Motor neuron (in vitro differentiated cells): ENCODE measurements at regions not wholly inside any gene's neighbourhood (a gene's known extent, or its start where the extent isn't known, plus 50 kb on each side); places are given as distances from the start of the nearest gene placed in this dataset.
A peak's percentile ranks its signal among the peaks of the same experiment; 100 is the strongest.

Experiments used
- ATAC-seq, 8 experiments: fragments of 200-7000 bp; cut with Tn5 transposase; replicated peaks in 6 of 8; 2 replicates each; pipeline ENCODE4 v1.8.0; 2021; ENCODE audit warnings: mild to moderate bottlenecking in 8 of 8, moderate library complexity in 8 of 8
- H3K27ac ChIP-seq, 2 donors: fragments of 250-450 bp; sonication (Bioruptor Pico); 2 replicates each; pipeline ENCODE4 v1.9.0; 2021; ENCODE audit warnings: antibody characterized with exemption in 2 of 2, mild to moderate bottlenecking in 2 of 2, moderate library complexity in 1 of 2
- H3K4me1 ChIP-seq, 2 donors: fragments of 250-450 bp; sonication (Bioruptor Pico); replicated peaks in 1 of 2; 2 replicates each; pipeline ENCODE4 v1.6.1; 2021; ENCODE audit warnings: antibody characterized with exemption in 2 of 2, mild to moderate bottlenecking in 2 of 2, moderate library complexity in 1 of 2
- H3K4me3 ChIP-seq, 5 donors: fragments of 250-450 bp; sonication (Bioruptor Pico); 2 replicates each; pipeline ENCODE4 v1.9.0; 2021; ENCODE audit warnings: antibody characterized with exemption in 5 of 5, mild to moderate bottlenecking in 5 of 5, moderate library complexity in 4 of 5
- WGBS, 10 experiments: fragments of 450-650 bp; shearing (Covaris generic); methylation state at CpG; one replicate each; pipeline ENCODE4 v1.0.0; 2022; 5-methylcytosine and 5-hydroxymethylcytosine counted together
- in situ Hi-C, 9 experiments: fragments of 400-800 bp; cut with MboI; loops; one replicate each; pipeline ENCODE4 v1.15.0; 2021; ENCODE audit warnings: low sequenced_read_pairs in 9 of 9, low pct_unique_long_range_greater_than_20kb in 2 of 9; ENCODE audit not compliant: unreplicated experiment in 9 of 9

- peaks cover 6 to 32% of the 10 kb centered on the region in 2 donors for H3K4me1 ChIP-seq
- WGBS, 10 experiments = 51 to 98% (median 69%) methylated on average over 1 to 4 of the region's 4 CpGs
- in situ Hi-C loops = no loop called here
- H3K4me3 ChIP-seq = no peak overlapping the region
- H3K27ac ChIP-seq = no peak overlapping the region
- no peak for ATAC-seq
Observed at GRCh38 chr10:4219901-4220300, 434.9 kb upstream of the KLF6 start.

DNA sequence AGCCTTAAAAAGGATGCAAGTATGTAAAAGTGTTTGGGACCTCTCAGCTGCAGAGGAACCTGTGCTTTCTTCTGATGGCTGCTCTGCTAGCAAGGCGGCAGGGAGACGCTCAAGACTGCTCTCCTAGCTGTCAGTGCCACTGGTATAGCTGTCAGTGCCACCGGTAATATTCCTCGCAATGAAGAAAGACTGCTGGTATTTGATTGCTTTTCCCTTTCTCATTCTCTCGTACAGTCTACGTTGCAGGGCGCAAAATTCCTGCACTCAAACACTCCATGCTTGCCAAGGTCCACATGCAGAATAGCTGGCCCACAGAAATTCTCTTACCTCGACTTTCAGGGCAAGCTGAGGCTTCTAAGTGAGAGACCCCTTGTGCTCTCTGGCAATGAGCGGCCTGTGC lies 432.6 kb upstream of the KLF6 start:
- H3K27ac ChIP-seq = no peak overlapping the region
- in situ Hi-C loops = no loop called here
- H3K4me1 ChIP-seq = peaks cover 10 to 40% of the 10 kb centered on the region in 2 donors
- 60 to 100% (median 82%) methylated on average over 1 to 8 of the region's 9 CpGs; no CpG with 5 or more reads in 1 of the 10 experiments for WGBS, 10 experiments
- H3K4me3 ChIP-seq = no peak overlapping the region
- no peak for ATAC-seq

DNA sequence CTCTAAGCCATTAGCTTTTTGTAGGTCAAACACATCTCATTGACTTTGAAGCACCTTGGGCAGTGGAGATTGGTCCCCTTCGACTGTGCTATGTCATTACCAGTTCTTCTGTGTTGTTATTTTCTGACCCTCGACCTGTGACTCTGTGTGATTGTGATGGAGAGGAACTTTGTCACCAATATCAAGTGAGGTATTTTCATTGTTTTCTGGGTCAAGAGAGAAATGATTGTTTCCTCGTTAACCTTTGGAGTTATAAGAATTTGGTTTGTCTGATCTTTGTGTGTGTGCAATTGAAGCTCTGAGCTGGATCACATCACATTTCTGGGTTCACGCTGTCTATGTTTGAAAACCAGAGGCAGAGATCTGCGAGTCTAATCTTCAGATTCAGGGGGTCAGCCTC lies 432.2 kb upstream of the KLF6 start:
- 10 to 100% (median 94%) methylated on average over 1 to 4 of the region's 5 CpGs; no CpG with 5 or more reads in 1 of the 10 experiments for WGBS, 10 experiments
- no peak overlapping the region for H3K27ac ChIP-seq
- H3K4me1 ChIP-seq = peaks cover 10 to 40% of the 10 kb centered on the region in 2 donors
- peak in 1 of 8 experiments; percentile 43 for ATAC-seq
- in situ Hi-C loops = no loop called here
- H3K4me3 ChIP-seq = no peak overlapping the region

DNA sequence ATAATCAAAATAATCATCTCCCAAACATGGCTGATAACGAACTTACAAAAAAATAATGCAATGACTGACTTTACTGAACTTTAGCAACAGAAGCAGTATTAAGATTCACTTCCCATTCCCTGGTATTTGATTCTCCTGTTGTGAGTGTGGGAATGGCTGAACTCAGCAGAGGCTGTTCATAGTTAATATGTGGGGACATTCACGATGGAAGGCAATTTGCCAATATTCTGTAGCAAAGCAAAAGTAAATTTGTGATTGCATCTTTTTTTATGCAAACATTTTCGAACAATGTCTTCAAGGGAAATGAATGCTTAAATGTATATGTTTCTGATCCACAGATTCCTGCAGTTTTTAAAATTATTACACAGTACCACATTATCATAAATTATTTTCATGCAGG lies 431.7 kb upstream of the KLF6 start:
- Histone ChIP-seq H3K4me1 (peaks cover 10 to 40% of the 10 kb centered on the region in 2 donors), H3K27ac (no peak overlapping the region), H3K4me3 (no peak overlapping the region)
- in situ Hi-C loops = no loop called here
- ATAC-seq = no peak
- WGBS, 10 experiments = 14 to 91% (median 65%) methylated on average over 1 to 3 of the region's 3 CpGs; no CpG with 5 or more reads in 2 of the 10 experiments

- Histone ChIP-seq H3K4me1 (peaks cover 10 to 40% of the 10 kb centered on the region in 2 donors), H3K4me3 (no peak overlapping the region), H3K27ac (no peak overlapping the region)
- in situ Hi-C loops = no loop called here
- 26 to 100% (median 83%) methylated on average over 1 to 4 of the region's 4 CpGs for WGBS, 10 experiments
- peak in 3 of 8 experiments; percentile 24 to 44 (median 27) for ATAC-seq
Observed at GRCh38 chr10:4215963-4216575, 431.1 kb upstream of the KLF6 start.

- in situ Hi-C loops = no loop called here
- H3K4me3 ChIP-seq = no peak overlapping the region
- peaks cover 10 to 40% of the 10 kb centered on the region in 2 donors for H3K4me1 ChIP-seq
- no peak overlapping the region for H3K27ac ChIP-seq
- WGBS, 10 experiments = 0 to 89% (median 67%) methylated on average over 2 to 4 of the region's 4 CpGs; no CpG with 5 or more reads in 3 of the 10 experiments
- peak in 3 of 8 experiments; percentile 23 to 58 (median 39) for ATAC-seq
Observed at GRCh38 chr10:4215485-4215884, 430.5 kb upstream of the KLF6 start.

GRCh38 chr10:4214908-4215307 lies 429.9 kb upstream of the KLF6 start:
- Histone ChIP-seq H3K4me1 (peaks cover 10 to 40% of the 10 kb centered on the region in 2 donors), H3K27ac (peak overlapping the region in 1 of 2 donors; percentile 33), H3K4me3 (no peak overlapping the region)
- in situ Hi-C loops = no loop called here
- ATAC-seq = peak in 7 of 8 experiments; percentile 11 to 83 (median 44)
- WGBS, 10 experiments = 0 to 86% (median 31%) methylated on average over 1 of the region's 1 CpG; no CpG with 5 or more reads in 2 of the 10 experiments

GRCh38 chr10:4213441-4213840 lies 428.4 kb upstream of the KLF6 start:
- no peak overlapping the region for H3K27ac ChIP-seq
- H3K4me3 ChIP-seq = no peak overlapping the region
- peaks cover 10 to 40% of the 10 kb centered on the region in 2 donors for H3K4me1 ChIP-seq
- 80 to 100% (median 93%) methylated on average over 1 to 4 of the region's 4 CpGs; no CpG with 5 or more reads in 4 of the 10 experiments for WGBS, 10 experiments
- no peak for ATAC-seq
- in situ Hi-C loops = no loop called here

GRCh38 chr10:4212111-4212630 lies 427.2 kb upstream of the KLF6 start:
- in situ Hi-C loops = no loop called here
- H3K27ac ChIP-seq = no peak overlapping the region
- H3K4me3 ChIP-seq = no peak overlapping the region
- peak in 3 of 8 experiments; percentile 45 to 90 (median 75) for ATAC-seq
- H3K4me1 ChIP-seq = peaks cover 10 to 39% of the 10 kb centered on the region in 2 donors
- WGBS, 10 experiments = 14 to 100% (median 70%) methylated on average over 1 to 2 of the region's 2 CpGs; no CpG with 5 or more reads in 3 of the 10 experiments

GRCh38 chr10:4208499-4208898 lies 423.5 kb upstream of the KLF6 start:
- in situ Hi-C loops = no loop called here
- WGBS, 10 experiments = 33 to 100% (median 83%) methylated on average over 2 to 5 of the region's 5 CpGs
- no peak for ATAC-seq
- Histone ChIP-seq H3K27ac (no peak overlapping the region), H3K4me3 (no peak overlapping the region), H3K4me1 (peaks cover 0 to 9% of the 10 kb centered on the region in 2 donors)

DNA sequence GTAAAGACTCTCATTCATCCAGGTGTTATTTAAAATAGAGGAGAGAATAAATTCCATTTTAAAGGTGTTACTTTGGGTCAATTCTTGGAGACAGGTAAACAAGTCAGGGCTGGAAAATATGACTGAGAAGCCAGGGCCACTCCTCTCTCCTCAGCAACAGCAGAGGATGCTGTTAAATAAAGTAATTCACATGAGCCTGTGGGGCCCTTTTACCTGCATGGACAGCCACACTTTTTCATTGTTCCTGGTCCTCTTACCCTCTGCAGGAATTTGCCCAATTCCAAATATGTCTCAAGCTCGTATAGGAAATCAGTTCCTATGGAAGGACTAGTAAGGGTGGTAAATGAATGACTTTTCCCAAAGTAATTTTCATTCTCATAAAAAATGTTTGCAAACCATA lies 420.1 kb upstream of the KLF6 start:
- in situ Hi-C loops = no loop called here
- H3K4me1 ChIP-seq = peaks cover 0 to 9% of the 10 kb centered on the region in 2 donors
- no peak for ATAC-seq
- no peak overlapping the region for H3K4me3 ChIP-seq
- WGBS, 10 experiments = 57 to 90% (median 77%) methylated on average over 1 of the region's 1 CpG; no CpG with 5 or more reads in 6 of the 10 experiments
- no peak overlapping the region for H3K27ac ChIP-seq

DNA sequence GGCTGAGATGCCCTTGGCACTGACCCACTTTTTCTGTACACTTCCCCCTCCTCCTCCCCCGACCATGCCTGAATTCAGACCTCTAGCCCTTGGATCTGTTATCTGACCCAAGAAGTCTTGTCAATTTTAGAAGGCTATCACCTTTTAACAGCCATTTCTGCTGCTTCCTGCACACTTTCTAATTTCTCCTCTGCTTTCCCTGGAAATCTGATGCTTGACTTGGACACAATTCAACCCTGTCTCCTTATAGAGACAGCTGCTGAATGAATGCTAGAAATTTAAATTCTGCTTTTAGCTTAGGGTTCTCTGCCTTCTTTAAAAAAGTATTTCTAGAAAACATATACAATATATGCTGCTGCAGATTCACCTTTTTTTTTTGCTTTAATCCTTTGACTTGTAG lies 417.9 kb upstream of the KLF6 start:
- Histone ChIP-seq H3K27ac (no peak overlapping the region), H3K4me3 (no peak overlapping the region), H3K4me1 (peaks cover 0 to 13% of the 10 kb centered on the region in 2 donors)
- no peak for ATAC-seq
- in situ Hi-C loops = no loop called here
- 80 to 100% (median 88%) methylated on average over 1 of the region's 1 CpG; no CpG with 5 or more reads in 5 of the 10 experiments for WGBS, 10 experiments

GRCh38 chr10:4201866-4202825 lies 417.1 kb upstream of the KLF6 start:
- in situ Hi-C loops = no loop called here
- Histone ChIP-seq H3K4me3 (no peak overlapping the region), H3K4me1 (peaks cover 0 to 15% of the 10 kb centered on the region in 2 donors), H3K27ac (no peak overlapping the region)
- ATAC-seq = no peak
- WGBS, 10 experiments = 18 to 94% (median 83%) methylated on average over 1 to 14 of the region's 14 CpGs
